ENCODE measurements at regions not wholly inside any gene's neighbourhood (a gene's known extent, or its start where the extent isn't known, plus 50 kb on each side); places are given as distances from the start of the nearest gene placed in this dataset.

GRCh38 chr18:55968550-55968949 lies 380.6 kb upstream of the TCF4 start:
- TF ChIP-seq CTCF (IDR thresholded peaks at IDR 0.05; ENCODE audit: insufficient read depth, low read depth, low read length) (no peak), EZH2 (IDR thresholded peaks at IDR 0.05; ENCODE audit: insufficient read depth, low read length) (no peak)
